ENCODE measurements at regions not wholly inside any gene's neighbourhood (a gene's known extent, or its start where the extent isn't known, plus 50 kb on each side); places are given as distances from the start of the nearest gene placed in this dataset.

DNA sequence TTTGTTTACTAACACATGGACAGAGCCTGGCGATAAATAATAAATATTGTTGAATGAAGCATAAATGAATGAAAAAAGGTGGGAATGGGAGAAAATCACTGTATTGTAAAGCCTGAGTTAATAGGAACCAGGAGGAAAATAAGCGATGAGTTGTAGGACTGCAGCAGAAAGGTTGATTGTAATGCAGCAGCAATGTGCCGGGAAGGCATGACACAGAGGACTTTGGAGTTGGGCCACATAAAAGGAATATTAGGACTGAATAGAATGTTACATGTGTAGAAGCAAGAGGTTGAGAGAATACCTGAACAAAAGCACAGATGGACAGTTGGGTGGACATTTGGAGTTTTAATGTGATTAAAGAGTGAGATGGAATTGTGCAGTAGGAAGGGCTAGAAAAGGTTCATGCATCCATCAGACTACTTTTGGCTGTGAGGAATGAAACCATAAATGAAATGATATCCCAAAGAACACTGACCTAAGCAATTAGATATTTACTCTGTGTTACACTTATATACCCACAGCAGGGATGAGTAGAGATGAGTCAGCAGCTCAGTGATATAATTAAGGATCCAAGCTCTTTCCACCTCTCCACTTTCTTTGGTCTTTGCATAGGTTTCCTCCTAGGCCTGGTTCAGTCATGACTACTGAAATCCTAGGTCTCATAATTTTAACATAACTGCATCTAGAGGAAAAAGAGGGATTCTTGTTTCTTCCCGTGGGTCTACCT is 55.4 kb downstream of the CCER1 start:
- no peak for DNase-seq

DNA sequence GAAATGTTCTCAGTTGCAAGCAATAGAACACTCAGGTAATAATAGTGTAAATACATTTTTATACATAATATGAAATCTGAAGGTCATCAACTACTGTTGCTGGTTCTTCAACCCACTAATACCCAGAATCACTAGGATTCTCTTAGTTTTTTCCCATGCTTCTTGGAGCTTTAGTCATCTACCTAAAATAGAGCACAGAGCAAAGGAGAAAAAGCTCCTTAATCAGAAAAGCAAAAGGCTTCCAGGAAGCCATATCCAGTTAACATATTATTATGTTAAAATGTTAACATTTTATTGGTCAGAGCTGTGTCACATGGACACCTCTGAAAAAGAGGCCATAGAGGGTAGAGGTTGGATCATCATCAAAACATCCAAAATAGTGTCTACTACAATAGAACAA is 57.0 kb downstream of the CCER1 start:
- no peak for DNase-seq

DNA sequence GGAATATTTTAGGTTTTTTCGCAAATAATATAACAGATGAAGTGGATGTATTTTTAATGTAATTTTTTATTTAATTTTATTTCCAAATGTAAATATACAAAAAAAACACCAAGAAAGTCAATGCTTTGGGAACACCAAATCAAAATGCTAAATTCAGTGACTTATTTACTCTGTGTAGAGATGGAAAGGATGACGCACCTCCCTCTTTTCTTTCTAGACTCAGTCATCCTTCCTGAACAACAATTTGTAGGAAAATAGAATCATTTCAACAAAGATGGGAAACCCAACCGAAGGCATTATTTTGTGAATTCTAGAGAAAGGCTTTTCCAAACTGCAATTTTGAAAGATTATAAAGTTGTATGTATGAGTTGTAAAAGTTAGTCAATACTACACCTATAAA is 57.7 kb downstream of the CCER1 start:
- DNase-seq: no peak

DNA sequence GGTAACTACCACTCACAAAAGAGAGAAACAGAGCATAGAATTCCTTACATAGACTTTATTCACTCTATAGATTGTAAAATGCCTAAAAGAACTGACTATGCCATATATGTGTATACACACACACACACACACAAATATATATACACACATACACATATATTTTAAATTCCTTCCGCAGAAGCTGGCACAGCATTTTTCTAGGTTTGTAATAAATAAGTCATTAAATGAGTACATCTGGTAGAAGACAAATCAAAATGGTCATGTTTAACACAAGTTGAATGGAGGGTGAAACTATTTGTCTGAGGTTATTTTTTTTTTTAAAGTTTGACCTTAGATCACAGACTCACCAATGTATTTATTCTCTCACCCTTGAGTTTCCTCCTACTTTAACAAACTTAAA is 58.2 kb downstream of the CCER1 start:
- no peak for DNase-seq

DNA sequence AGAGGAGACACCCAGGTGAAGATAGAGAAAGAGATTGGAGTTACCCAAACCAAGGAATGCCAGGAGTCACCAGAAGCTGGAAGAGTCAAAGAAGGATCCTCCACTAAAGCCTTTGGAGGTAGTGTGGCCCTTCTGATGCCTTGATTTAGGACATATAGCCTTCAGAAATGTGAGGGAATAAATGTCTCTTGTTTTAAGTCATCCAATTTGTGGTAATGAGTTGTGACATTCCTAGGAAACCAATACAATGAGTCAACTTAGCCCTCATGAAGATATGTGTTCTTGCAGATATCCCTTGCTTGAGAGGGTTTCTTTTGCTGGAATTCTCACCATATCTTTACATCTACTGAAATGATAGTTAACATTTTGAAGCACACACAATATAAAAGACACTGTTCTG is 58.8 kb downstream of the CCER1 start:
- DNase-seq: no peak

DNA sequence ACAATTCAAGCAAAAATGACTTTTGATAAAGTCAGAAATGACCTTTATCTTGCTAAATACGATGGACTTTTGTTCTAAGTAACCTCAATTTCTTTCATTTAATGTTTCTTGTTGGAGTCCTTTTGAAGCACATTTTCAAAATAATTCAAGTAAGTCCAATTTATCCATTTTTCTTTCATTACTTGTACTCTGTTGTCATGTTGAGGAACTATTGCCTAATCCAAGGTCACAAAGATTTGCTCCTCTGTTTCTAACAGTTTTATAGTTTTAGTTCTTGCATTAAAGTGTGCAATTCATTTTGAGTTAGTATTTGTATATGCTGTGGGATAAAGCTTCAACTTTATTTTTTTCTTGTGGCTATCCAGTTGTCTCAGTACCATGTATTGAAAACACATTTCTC is 66.7 kb downstream of the CCER1 start:
- DNase-seq: no peak

DNA sequence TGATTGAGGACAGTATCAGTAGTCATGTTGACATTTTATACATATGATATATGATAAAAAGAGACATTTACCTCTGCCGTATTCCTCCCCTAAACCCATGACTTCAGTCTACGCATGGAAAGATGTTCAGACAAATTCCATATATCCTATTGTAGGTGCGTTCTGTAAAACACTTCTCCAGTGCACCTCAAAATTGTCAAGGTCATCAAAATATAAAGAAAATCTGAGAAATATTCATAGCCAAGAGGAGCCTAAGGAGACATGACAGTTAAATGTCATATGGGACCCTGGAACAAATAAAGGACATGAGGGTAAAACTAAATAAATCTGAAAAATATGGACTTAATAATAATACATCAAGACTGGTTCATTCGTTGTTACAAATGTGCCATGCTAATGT is 71.5 kb downstream of the CCER1 start:
- no peak for DNase-seq

DNA sequence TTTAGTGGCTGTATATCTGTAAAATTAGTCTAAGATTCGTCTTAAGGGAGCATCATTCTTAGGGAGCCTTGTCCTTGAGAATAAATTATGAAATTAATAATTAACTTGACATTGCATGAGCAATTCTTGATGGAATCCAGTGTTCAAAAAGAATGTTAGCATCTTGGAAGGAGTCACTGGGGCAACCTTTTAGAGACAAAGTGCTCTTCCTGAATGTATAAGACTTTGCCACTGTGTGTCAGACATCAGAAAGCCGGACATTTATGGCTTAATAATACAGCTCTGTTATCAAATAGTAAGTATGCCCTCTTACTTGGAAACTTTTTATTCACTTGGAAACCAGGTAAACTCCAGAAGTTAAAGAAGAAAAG is 83.3 kb downstream of the CCER1 start:
- DNase-seq: no peak

DNA sequence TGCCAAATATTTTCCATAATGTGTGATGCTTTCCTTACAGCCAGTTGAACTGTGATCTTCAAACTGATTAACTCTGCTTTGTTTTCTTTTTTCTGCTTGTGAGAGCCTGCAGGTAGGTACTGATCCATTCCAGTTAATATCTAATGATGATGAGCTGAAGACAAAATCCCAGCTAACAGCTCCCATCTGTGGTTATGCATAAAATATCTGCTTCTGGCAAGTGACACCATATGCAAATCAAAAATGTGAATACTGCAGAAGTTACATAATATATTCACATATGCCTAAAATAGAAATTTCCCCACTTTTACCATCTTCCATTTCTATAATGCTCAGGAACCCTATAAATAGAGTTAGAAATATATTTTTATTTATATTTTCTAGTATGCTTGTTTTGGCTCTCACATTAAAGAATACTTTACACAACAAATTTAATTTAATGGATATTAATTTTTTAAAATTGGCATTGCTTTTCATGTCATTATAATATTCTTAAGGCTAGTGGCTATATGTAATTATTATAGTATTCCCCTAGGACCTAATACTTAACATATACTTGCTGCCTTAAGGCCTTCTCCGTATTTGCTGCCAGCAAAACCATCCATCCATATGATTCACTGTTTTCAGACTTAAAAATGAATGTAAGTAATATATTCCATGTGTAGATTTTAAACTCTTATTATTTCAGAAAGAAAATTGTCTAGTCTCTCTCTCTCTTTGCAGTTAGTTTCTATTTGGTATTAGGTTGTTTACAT is 83.8 kb downstream of the CCER1 start:
- no peak for DNase-seq

DNA sequence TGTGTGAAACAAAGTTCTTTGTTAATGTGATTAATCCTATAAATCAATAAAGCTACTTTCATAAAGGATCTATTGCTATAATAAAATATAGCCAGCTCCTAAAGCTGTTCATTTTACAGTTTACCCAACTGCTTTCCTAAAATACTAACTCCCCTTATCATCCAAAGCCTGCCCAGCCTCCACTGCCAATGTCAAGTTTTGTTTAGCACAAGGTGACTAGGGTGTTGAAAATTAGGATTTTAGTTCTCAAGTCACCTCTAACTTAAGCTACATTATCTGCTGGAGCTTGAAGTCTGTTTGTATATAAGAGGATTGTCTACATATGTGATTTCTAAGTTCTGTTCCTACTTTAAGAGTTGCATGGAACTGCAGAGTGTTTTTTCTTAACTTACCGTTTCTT is 86.3 kb downstream of the CCER1 start:
- DNase-seq: no peak

DNA sequence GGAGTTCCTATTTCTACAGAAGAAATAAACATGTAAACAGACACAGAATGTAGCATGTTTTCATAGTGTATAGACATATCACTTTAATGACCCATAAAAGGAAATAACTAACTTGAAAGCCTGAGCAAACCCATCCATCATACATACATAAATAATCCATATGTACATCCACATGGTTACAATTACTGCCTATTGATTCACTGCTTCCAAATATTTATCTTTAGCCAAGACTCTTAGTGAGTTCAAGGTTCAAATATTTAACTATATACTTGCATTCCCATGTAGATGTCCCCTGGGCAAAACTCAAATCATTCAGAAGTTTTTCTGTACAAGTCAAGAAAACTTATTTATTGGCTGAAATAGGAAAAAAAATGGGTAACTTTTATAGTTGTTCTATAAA is 95.4 kb downstream of the CCER1 start:
- no peak for DNase-seq

DNA sequence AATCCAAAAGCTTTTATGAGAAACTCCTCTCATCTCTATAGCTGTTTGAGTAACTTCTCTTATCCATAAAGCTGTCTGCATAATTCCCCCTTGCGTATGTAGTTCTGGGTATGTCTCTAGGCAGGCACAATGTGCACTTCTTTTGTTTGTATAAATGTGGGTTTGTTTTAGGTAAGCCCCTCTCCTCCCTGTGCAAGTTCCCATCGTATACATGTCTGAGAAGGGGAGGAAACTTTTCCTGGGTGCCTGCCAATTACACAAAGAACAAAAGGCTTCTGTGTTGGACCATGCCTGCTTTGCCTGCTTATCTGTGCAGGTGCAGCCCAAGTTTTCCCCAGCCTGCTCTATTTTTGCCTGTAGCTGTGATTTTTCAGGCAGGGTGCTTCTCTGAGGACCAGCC is 96.7 kb downstream of the CCER1 start:
- no peak for DNase-seq

DNA sequence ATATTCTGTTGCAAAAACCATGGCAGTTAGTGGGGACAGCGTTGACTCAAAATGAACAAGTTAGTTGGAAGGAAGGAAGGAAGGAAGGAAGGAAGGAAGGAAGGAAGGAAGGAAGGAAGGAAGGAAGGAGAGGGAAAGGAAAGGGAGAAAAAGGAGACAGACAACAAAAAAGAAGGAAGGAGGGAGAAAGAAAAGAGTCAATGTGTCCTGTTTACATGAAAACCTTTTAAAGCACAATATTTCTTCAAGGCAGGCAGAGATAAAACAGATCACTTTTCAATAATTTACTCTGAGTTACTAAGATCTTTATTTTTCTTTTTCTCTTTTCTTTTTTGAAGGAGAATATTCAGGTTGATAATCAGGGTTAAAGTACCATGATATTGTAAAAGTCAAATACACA is 99.4 kb downstream of the CCER1 start:
- no peak for DNase-seq

DNA sequence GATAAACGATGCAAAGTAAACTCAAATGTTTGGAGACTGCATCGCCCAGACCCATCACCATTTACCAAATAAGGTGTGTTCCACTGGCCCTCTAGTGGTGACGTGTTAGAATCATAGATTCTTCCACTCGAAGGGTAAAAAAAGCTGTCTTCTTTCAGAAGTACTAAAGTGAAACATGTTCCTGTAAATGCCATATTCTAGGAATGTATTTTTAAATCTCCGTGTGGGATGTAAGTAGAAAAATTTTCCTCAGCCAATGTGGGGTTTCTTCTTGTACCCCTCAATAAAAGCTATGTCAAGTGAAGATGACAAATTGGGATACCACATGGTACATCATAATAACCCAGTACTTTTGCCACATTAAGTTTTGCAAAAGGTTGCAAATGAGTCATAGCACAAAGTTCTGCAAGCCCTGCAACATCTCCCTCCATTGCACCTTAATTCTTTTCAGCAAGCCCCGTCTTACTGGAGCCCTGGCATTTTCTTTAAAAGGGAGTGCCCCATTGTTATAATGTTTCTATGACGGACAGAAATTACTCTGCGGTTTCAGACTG is 100.8 kb downstream of the CCER1 start:
- DNase-seq: no peak

DNA sequence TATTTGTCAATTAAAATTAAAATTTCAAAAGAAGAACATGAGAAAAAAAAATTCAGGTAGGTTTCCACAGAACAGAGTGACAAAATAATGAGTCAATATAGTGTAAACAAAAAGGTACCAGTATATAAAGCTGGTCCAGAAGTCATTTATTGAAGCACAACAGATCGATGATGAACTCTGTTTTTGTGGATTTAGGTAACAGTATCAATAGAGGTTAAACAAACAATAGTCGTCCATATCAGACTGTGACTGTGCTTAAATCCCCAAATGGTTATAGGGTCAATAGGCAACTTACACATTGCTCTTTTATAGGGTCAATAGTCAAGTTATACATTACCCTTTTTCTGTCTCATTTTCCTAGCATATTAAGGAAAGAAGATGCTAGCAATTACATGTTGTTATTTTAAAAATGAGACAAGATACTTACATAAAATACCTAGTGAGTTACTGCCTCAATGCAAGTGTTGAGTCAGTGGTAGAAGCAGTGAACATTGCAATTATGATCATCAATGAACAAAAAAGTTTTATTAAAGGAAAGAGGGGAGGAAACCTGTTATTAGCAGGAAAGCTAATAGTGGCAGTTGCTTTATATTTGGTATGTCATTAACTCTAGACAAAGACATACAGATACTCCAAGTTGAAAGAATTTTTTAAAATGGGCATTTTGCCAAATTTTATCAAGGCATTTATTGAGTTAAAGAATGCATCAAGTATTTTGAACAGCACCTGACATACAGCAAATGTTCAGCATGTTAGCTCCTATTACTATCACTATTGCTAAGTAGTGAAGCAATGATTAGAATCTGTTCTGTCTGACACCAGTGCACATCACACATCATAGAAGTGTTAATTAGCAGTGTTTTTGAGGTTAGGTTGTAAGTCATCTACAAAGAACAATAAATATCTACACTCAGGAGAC is 102.9 kb downstream of the CCER1 start:
- DNase-seq: no peak

DNA sequence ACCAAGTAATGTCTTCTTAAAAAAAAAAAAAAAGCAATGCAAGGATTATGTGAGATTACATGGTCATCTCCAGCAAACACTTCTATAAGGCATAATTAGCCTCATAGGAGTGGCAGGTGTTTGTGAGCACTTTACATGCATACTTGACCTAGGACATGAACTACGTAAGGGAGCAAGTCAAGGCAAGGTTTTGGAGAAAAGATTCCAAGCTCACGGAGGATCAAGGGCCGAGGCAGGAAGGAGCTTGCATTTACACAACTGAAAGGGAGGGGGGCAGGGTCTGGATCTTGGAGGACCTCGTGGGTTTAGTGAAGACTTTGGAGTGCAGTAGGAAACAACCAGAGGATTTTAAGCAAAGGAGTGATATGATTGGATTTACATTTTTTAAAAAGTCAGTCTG is 112.5 kb downstream of the CCER1 start:
- DNase-seq: no peak

DNA sequence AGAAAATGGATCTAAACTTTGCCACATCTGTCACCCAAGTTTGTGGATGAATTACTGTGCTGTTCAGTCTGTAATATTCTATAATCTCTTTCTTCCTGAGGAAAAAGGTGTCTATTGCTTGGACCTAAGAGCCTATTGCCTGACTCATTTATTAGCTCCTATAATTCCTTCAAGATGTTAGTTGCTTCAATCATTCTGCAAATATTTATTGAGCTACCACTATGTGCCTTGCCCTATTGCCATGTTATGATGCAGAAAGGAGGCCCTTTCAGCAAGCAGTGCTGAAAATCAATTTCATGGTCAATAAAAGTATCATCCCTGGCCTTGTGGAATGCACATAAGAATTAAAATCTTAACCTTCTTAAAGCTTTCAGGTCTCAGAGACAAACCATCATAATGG is 113.6 kb downstream of the CCER1 start:
- DNase-seq: no peak

DNA sequence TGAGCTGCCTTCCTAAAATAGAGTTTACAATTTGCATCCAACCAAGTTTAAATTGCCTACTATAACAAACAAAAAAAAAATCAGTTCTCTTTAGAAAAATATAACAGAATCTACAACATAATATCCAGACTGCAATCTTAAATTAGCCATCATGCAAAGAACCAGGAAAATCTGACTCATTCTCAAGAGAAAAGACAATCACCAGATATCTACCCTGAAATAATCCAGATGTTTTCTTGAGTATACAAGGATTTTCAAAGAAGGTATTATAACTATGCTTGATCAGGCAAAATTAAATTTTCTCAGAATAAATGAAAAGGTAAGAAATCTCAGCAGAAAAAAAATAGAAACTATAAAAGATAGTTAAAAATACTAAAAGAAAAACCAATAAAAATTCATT is 115.6 kb downstream of the CCER1 start:
- DNase-seq: no peak

DNA sequence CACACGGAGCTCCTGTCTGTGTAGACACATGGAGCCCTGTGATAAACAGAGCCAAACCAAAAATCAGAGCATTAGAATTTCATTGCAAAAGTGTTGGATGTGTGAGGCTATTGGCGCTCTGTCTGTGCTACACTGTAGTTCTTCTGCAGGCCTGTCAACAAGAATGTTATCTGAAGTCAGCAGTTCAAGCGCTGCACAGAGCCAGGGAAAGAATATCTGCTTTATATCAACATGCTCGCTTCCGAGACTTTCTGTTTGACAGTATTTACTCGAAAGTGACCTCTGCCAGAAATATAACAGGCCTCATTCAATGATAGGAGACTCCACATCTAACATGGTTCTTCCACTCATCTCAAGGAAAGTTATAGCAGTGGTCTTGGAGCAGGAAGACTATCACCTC is 118.3 kb downstream of the CCER1 start:
- DNase-seq: no peak

DNA sequence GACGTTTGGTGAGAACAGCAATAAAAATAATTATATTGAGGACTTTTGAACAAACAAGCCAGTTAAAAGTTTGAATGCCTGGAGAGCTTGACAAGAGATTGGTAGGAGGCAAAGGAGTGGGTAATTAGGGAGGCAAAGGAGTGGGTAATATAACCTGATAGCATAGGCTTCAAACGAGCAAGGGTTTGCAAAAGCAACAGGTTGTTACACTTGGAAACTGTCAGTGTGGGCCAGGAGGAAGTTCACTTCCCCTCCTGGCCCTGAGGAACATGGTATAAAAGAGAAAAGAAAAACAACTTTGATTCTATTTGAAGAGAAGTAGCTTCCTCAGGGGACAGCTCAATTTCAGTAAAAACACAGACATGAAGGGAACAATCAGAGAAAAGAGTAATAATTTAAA is 121.7 kb downstream of the CCER1 start:
- DNase-seq: no peak

DNA sequence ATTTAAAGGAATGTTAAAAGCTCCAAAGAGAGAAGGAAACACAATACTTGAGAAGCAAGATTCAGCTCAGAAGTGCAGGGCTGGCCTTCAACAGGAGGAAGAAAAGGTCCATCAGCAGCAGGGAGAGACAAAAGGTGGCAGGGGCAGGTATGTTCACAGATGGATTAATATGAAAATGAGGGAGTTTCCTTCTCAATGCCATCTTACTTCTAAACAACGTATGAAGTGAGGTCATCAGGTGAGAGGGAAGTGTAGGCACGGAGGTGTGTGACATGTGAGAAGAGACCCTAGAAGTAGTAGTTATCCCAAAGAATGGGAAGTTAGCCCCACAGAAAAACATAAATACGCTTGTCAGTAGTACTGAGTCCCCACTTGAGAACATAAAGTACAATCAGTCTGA is 122.5 kb downstream of the CCER1 start:
- no peak for DNase-seq

DNA sequence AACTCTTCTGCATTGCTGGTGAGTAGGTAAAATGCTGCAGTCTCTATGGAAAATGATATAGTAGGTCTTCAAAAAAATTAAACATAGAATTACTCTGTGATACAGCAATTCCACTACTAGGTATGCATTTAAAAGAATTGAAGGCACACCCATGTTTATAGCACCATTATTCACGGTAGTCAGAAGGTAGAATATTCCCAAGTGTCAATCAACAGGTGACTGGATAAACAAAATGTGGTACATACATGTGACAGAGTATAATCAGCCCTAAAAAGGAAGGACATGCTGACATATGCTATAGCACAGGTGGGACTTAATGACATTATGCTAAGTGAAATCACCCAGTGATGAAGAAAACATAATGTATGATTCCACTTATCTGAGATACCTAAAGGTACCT is 123.3 kb downstream of the CCER1 start:
- DNase-seq: no peak

DNA sequence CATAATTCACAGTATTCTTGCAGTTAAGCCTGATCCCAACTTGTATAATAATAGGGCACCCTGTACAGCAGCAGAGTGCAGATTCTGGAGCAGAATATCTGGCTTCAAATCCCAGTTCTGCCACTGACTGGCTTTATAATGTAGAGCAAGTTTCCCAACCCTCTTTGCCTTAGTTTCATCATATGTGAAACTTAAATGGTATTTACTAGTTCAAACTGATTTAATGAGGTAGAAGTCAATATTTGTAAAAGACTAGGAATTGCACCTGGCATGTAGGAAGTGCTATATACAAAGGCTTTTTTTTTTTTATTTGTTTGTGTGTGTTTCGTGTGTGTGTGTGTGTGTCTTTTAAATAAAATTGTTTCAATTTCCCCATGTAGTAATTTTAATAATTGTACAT is 125.9 kb downstream of the CCER1 start:
- DNase-seq: no peak

DNA sequence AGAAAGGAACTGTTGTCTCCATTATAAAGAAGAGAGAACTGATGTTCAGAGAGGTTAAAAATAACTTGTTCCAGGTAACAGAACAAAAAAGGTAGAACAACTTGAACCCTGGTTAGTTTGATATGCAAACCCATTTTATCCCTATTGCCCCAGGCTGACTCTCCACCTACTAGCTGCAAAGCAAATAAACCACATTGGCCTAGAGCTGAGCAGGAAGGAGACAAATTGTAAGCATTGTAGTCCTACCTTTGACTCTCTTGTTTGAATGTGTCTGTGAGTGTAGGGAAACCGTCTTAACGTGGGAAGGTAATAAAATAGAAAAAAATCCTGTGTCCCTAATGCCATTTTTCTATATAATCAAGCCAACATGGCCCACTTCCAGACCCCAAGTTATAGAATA is 126.4 kb downstream of the CCER1 start:
- DNase-seq: no peak

Data from activated effector memory CD4-positive, alpha-beta T cell treated with anti-CD3 and anti-CD28 coated beads, Interleukin-2, amount 50 U/mL, for 16 hours (primary cell).